DND-41 (cell line): ENCODE measurements at regions not wholly inside any gene's neighbourhood (a gene's known extent, or its start where the extent isn't known, plus 50 kb on each side); places are given as distances from the start of the nearest gene placed in this dataset.

Experiments used
- CTCF ChIP-seq: IDR thresholded peaks from 2 replicates; pipeline ENCODE4 v1.5.1; 2012; ENCODE audit warnings: borderline replicate concordance, low read length, moderate library complexity, mild to moderate bottlenecking; ENCODE audit not compliant: poor library complexity, severe bottlenecking; ENCODE audit errors: extremely low read depth
- EZH2 ChIP-seq: IDR thresholded peaks from 3 replicates; pipeline ENCODE4 v1.6.1; 2012; ENCODE audit warnings: borderline replicate concordance, low read depth, mild to moderate bottlenecking, moderate library complexity, low read length, inconsistent platforms; ENCODE audit not compliant: severe bottlenecking

GRCh38 chr9:108156270-108156998 is 666.9 kb upstream of the KLF4 start:
- TF ChIP-seq CTCF (no peak), EZH2 (no peak)
